ENCODE measurements at regions not wholly inside any gene's neighbourhood (a gene's known extent, or its start where the extent isn't known, plus 50 kb on each side); places are given as distances from the start of the nearest gene placed in this dataset.
"Not testable (repeated sequence)": the region's sequence is repeated elsewhere in the genome, so short reads cannot be mapped to it uniquely, and the experiment has no call there.

GRCh38 chr6:67887747-67888545 lies 747.1 kb upstream of the ADGRB3 start:
- DNase-seq = no peak

DNA sequence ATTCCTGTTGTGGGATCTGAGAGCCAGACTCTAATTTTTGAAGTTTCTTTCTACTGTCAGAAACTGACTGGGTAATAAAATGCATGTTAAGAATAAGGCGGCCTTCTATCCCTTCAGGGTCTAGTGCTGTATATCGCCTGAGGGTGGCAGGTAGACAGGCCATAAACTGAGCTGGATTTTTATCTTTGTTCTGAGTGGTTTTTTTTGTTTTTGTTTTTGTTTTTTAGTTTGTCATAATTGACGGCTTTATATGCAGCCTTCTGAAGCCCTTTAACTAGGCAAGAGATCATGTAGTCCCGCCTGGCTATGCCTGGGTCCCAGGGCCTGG lies 747.7 kb upstream of the ADGRB3 start:
- DNase-seq = no peak

DNA sequence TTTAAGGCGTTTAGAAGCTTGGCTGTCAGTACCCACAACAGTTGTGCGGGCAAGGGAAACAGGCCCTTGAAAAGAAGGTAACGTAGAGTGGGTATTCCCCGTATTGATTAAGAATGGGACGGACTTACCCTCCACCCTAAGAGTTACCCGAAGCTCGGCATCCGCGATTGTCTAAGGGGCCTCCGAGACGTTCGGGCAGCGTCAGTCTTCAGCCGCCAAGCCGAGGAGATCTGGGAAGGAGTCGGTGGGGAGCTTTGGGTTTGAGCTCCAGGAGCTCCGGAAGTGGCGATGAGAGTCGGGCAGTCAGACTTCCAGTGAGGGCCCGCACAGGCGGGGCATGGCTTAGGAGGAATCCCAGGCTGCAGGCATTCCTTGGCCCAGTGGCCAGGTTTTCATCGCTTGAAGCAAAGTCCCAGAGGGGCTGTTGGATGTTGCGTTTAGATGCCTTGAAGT lies 748.2 kb upstream of the ADGRB3 start:
- DNase-seq = no peak

- no peak for DNase-seq
Measured at GRCh38 chr6:67886036-67886707, 748.9 kb upstream of the ADGRB3 start.

DNA sequence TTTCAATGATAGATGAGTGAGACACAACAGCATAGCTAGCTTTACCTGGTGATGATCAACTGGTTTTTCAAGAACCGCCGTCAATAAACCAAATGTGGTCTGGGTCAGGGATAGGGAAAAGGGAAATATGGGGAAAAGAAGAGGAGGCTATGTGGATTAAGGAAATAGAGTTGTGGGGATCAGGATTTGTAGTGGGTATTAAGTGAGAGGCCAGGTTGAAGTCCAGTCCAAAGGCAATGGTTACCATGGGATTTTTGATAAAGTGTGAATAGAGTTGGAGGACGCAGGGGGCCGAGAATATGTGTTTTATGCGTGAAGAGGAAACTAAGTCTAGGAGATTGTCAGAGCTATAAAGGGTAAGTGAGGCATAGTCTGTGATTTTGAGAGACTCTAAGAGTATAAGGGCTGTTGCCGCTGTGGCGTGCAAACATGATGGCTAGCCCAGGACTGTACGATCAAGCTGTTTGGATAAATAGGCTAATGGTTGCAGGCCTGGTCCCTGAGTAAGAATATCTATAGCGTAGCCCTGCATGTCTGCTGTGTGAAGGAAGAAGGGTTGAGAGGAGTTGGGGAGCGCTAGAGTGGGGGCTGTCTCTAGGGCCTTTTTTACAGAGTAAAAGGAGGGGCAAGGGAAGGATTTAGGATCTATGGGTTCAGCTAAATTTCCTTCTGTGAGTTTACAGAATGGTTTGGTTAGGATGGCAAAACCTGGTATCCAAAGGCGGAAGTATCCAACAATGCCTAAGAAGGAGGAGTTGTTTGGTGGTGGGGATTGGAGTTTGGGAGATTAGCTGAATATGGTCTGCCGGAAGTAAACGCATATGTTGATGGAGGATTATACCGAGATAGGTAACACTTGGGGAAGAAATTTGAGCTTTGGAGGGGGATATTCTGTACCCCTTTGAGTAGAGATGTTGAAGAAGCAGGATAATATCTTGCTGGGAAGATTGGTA lies 749.7 kb upstream of the ADGRB3 start:
- no peak for DNase-seq

GRCh38 chr6:67884442-67884841 lies 750.6 kb upstream of the ADGRB3 start:
- no peak for DNase-seq

- no peak for DNase-seq
Measured at GRCh38 chr6:67883500-67884366, 751.3 kb upstream of the ADGRB3 start.

DNA sequence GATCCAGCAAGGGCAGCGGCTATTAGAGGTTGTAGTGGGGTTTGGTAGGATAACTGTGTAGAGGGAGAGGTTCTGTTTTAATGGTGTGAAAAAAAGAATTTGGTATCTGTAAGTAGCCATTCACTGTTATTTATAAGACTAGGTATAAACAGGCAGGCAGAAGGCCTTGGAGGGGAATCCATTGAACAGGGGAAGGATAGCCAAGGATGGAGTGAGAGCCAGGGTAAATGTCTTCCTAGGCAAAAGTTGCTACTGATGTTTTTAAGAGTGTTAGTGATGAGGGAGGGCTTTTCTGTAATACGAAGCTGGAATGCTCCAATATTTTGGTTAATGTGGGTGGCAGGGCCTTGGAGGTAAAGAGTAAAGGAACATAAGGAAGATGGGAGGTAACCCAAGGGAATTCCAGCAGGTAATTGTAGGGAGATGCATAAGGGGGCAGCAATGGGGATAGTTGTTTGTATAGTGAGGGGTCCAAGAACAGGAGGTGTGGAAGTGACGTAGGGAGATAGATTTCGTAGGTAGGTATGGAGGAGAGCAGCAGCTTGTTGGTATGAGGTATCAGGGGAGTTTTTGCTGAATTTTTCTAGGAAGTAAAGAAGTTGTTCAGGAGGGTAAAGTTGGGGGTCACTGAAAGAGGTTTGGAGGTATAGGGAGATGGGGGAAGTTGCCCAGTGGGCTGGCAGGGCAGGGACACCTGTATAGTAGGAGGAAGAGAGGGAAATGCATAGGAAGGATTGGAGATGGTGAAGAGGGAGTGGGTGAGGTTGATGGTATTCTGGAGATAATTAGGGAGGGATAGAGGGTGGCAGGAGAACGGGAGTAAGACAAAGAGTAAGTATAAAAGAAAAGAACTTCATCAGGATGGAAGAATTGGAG lies 752.4 kb upstream of the ADGRB3 start:
- DNase-seq = no peak

DNA sequence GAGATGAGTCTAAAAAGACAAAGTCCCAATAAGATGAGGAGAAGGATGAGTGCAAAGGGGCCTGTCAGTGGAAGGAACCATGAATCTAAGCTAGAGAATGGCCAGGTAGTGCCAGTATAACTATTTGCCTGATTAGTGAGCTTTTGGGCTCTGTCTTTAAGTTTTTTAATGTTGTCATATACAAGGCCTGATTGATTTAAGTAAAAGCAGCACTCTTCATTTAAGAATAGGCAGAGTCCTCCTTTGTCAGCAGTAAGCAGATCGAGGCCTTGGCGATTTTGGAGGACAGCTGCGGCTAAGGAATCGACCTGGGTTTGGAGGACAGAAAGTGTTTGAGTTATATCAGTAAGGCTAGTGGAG lies 753.4 kb upstream of the ADGRB3 start:
- no peak for DNase-seq

GRCh38 chr6:67880939-67881705 lies 754.0 kb upstream of the ADGRB3 start:
- DNase-seq = no peak

DNA sequence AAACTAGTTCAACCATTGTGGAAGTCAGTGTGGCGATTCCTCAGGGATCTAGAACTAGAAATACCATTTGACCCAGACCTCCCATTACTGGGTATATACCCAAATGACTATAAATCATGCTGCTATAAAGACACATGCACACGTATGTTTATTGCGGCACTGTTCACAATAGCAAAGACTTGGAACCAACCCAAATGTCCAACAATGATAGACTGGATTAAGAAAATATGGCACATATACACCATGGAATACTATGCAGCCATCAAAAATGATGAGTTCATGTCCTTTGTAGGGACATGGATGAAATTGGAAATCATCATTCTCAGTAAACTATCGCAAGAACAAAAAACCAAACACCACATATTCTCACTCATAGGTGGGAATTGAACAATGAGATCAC lies 754.7 kb upstream of the ADGRB3 start:
- not testable (repeated sequence) for DNase-seq

GRCh38 chr6:67879928-67880327 lies 755.2 kb upstream of the ADGRB3 start:
- not testable (repeated sequence) for DNase-seq

- DNase-seq = not testable (repeated sequence)
Measured at GRCh38 chr6:67879105-67879904, 755.8 kb upstream of the ADGRB3 start.

DNA sequence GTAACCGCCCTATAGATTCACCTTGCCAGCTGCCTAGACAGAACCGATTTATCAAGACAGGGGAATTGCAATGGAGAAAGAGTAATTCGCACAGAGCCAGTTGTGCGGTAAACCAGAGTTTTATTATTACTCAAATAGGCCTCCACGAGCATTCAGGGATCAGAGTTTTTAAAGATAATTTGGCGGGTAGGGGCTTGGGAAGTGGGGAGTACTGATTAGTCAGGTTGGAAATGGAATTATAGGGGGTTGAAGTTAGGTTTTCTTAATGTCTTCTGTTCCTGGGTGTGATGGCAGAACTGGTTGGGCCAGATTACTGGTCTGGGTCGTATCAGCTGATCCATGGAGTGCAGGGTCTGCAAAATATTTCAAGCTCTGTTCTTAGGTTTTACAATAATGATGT lies 756.9 kb upstream of the ADGRB3 start:
- not testable (repeated sequence) for DNase-seq

GRCh38 chr6:67877288-67877687 lies 757.8 kb upstream of the ADGRB3 start:
- no peak for DNase-seq

- no peak for DNase-seq
Measured at GRCh38 chr6:67875877-67876383, 759.2 kb upstream of the ADGRB3 start.

DNA sequence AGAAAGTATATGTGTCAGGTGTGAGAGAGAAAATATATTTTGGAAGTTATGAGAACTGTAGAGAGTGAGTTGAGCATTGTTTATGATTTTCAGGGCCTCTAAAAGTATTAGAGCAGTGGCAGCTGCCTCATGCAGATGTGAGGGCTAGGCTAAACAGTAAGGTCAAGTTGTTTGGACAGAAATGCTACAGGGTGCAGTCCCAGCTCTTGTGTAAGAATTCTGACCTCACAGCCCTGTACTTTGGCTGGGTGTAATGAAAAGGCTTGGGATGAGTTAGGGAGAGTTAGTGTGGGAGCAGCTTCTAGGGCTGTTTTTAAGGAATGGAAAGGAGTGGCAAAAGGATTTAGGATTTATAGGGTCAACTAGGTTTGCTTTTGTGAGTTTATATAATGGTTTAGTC lies 764.8 kb upstream of the ADGRB3 start:
- DNase-seq = no peak

GRCh38 chr6:67863346-67863745 lies 771.7 kb upstream of the ADGRB3 start:
- no peak for DNase-seq

- no peak for DNase-seq
Measured at GRCh38 chr6:67854098-67854497, 781.0 kb upstream of the ADGRB3 start.

GRCh38 chr6:67839818-67840217 lies 795.3 kb upstream of the ADGRB3 start:
- no peak for DNase-seq

Data from hematopoietic multipotent progenitor cell treated with erythropoietin and hydrocortisone succinate and interleukin-3 and kit ligand, for 6 days (in vitro differentiated cells).